ENCODE measurements at regions not wholly inside any gene's neighbourhood (a gene's known extent, or its start where the extent isn't known, plus 50 kb on each side); places are given as distances from the start of the nearest gene placed in this dataset.

GRCh38 chr7:19623676-19624075 lies 85.2 kb downstream of the POLR1F start:
- Histone ChIP-seq H3K27ac (no peak overlapping the region), H3K27me3 (no peaks in the 10 kb centered on the region), H3K4me3 (no peak overlapping the region), H3K36me3 (no peaks in the 10 kb centered on the region), H3K9me3 (peaks cover 0 to 23% (median 0%) of the 10 kb centered on the region in 3 donors), H3K4me1 (no peaks in the 10 kb centered on the region)
- TF ChIP-seq EP300 (IDR thresholded peaks at IDR 0.05) (no peak), POLR2AphosphoS5 (IDR thresholded peaks at IDR 0.05) (no peak), CTCF (IDR thresholded peaks at IDR 0.05) (no peak), POLR2A (IDR thresholded peaks at IDR 0.05) (no peak)
- ATAC-seq, result no peak
- 38 to 60% methylated on average over 1 of the region's 1 CpG for WGBS, 2 donors (ENCODE audit: low coverage in 1 of 2)

- no peaks in the 10 kb centered on the region for H3K27me3 ChIP-seq
- no peak overlapping the region for H3K4me3 ChIP-seq
- no peaks in the 10 kb centered on the region for H3K4me1 ChIP-seq
- no peaks in the 10 kb centered on the region for H3K36me3 ChIP-seq
- H3K27ac ChIP-seq, result no peak overlapping the region
- WGBS, 2 donors (ENCODE audit: low coverage in 1 of 2), result 50 to 86% methylated on average over 2 of the region's 2 CpGs
- no peak for ATAC-seq
- TF ChIP-seq POLR2A (IDR thresholded peaks at IDR 0.05), result no peak
- TF ChIP-seq EP300 (IDR thresholded peaks at IDR 0.05), result no peak
- TF ChIP-seq POLR2AphosphoS5 (IDR thresholded peaks at IDR 0.05), result no peak
- TF ChIP-seq CTCF (IDR thresholded peaks at IDR 0.05), result no peak
- peaks cover 0 to 11% (median 0%) of the 10 kb centered on the region in 3 donors for H3K9me3 ChIP-seq
These were observed 87.1 kb downstream of the POLR1F start for GRCh38 chr7:19621740-19622139.

GRCh38 chr7:19620470-19620869 lies 88.4 kb downstream of the POLR1F start:
- 30 to 39% methylated on average over 2 of the region's 2 CpGs for WGBS, 2 donors (ENCODE audit: low coverage in 1 of 2)
- H3K9me3 ChIP-seq, result peaks cover 0 to 11% (median 0%) of the 10 kb centered on the region in 3 donors
- no peaks in the 10 kb centered on the region for H3K36me3 ChIP-seq
- no peak overlapping the region for H3K27ac ChIP-seq
- no peak for TF ChIP-seq POLR2A (IDR thresholded peaks at IDR 0.05)
- TF ChIP-seq EP300 (IDR thresholded peaks at IDR 0.05), result no peak
- TF ChIP-seq CTCF (IDR thresholded peaks at IDR 0.05), result no peak
- no peak for TF ChIP-seq POLR2AphosphoS5 (IDR thresholded peaks at IDR 0.05)
- H3K4me3 ChIP-seq, result no peak overlapping the region
- H3K4me1 ChIP-seq, result no peaks in the 10 kb centered on the region
- no peaks in the 10 kb centered on the region for H3K27me3 ChIP-seq
- ATAC-seq, result no peak

- Histone ChIP-seq H3K36me3 (no peaks in the 10 kb centered on the region), H3K4me1 (no peaks in the 10 kb centered on the region), H3K4me3 (no peak overlapping the region), H3K27me3 (no peaks in the 10 kb centered on the region), H3K9me3 (no peaks in the 10 kb centered on the region), H3K27ac (no peak overlapping the region)
- 58 to 81% methylated on average over 1 of the region's 1 CpG for WGBS, 2 donors (ENCODE audit: low coverage in 1 of 2)
- TF ChIP-seq CTCF (IDR thresholded peaks at IDR 0.05) (no peak), POLR2A (IDR thresholded peaks at IDR 0.05) (no peak), POLR2AphosphoS5 (IDR thresholded peaks at IDR 0.05) (no peak), EP300 (IDR thresholded peaks at IDR 0.05) (no peak)
- no peak for ATAC-seq
These were observed 89.7 kb downstream of the POLR1F start for GRCh38 chr7:19619122-19619521.

- TF ChIP-seq EP300 (IDR thresholded peaks at IDR 0.05), result no peak
- no peak for TF ChIP-seq POLR2AphosphoS5 (IDR thresholded peaks at IDR 0.05)
- TF ChIP-seq POLR2A (IDR thresholded peaks at IDR 0.05), result no peak
- TF ChIP-seq CTCF (IDR thresholded peaks at IDR 0.05), result no peak
- no peaks in the 10 kb centered on the region for H3K36me3 ChIP-seq
- ATAC-seq, result no peak
- 13 to 16% methylated on average over 2 of the region's 2 CpGs for WGBS, 2 donors (ENCODE audit: low coverage in 1 of 2)
- no peak overlapping the region for H3K27ac ChIP-seq
- H3K4me1 ChIP-seq, result no peaks in the 10 kb centered on the region
- no peak overlapping the region for H3K4me3 ChIP-seq
- H3K27me3 ChIP-seq, result no peaks in the 10 kb centered on the region
- no peaks in the 10 kb centered on the region for H3K9me3 ChIP-seq
These were observed 90.9 kb downstream of the POLR1F start for GRCh38 chr7:19617901-19618300.

All from gastroesophageal sphincter (tissue), 4 donors.